HG02763 (cell line): ENCODE measurements at regions not wholly inside any gene's neighbourhood (a gene's known extent, or its start where the extent isn't known, plus 50 kb on each side); places are given as distances from the start of the nearest gene placed in this dataset.
A peak's percentile ranks its signal among the peaks of the same experiment; 100 is the strongest.

ENCODE experiments used
- ATAC-seq: cut with Tn5 transposase; IDR thresholded peaks from one replicate; pipeline ENCODE4 v1.9.1; 2021; ENCODE audit warnings: mild to moderate bottlenecking, moderate library complexity; ENCODE audit not compliant: unreplicated experiment

DNA sequence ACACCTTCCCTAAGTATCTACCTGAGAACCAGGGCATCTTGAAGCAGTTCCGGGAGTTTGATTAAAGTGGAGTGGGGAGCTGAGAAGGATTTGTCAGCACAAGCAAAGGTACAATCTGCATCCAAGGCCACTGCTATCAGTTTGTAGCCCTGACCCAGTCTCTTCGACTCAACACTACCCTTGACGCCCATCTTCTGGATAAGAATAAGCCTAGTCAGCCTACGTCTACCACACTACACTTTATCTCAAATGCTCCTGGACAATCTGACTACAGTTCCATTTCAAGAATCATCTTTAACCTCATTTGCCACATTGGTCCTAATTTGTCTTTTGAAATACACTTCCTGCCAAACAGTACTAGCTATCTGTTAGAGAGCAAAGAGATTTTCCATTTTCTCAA, 134.1 kb upstream of the C1GALT1 start:
- no peak for ATAC-seq

DNA sequence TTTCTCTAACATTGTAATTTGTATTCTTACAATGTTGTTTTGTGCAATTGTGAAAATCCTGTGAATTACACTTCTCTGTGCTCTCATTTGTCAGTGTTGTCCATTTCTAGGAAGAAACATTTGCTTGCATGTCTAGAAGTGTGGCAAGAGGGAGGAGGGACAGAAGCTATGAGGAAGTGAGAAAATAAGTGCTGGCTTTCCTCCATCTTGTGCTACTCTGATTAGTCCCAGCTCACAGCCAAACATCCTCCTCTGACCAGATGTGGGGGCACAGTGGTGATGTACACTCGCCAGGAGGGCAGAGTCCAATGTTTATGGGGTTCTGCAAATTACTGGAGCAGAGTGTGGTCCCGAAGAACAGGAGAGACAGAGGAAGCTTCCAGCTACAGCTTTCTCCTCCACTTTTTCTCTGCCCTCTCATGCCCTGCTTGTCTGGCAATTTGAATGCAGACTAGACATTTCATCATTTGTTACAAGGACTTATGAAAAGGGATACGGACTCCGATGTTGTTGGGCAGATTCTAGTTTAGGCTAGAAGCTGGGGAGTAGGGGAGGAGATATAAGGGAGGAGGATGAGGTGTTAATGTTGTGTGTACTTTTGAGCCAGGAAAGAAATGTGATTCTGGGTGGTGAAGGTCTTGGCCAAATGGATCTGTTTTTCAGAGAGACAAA, 131.0 kb upstream of the C1GALT1 start:
- ATAC-seq = peak; percentile 67

DNA sequence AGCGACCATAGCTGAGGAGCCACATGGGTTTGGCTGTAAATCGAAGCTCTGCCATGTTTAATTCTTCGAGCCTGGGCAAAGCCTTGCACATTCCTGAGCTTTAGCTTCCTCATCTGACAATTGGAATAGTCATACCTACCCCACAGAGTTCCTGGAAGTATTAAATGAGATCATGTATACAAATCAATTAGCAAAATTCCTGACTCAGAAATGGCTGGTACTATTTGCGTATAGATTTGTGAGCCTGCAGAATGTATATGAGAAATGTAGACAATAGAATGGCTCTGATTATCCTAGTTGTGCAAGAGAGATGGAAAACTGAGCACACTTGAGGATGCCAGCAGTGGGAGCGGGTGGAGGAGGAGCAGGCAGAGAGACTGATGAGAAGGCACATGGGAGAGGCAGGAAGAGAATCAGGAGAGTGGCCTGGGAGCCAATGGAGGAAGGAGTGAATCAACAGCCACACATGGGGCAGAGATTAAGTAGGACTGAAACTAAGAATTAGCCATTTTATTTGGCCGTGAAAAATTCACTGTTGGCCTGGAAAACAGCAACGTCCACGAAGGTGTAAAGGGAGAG, 128.0 kb upstream of the C1GALT1 start:
- ATAC-seq = no peak

DNA sequence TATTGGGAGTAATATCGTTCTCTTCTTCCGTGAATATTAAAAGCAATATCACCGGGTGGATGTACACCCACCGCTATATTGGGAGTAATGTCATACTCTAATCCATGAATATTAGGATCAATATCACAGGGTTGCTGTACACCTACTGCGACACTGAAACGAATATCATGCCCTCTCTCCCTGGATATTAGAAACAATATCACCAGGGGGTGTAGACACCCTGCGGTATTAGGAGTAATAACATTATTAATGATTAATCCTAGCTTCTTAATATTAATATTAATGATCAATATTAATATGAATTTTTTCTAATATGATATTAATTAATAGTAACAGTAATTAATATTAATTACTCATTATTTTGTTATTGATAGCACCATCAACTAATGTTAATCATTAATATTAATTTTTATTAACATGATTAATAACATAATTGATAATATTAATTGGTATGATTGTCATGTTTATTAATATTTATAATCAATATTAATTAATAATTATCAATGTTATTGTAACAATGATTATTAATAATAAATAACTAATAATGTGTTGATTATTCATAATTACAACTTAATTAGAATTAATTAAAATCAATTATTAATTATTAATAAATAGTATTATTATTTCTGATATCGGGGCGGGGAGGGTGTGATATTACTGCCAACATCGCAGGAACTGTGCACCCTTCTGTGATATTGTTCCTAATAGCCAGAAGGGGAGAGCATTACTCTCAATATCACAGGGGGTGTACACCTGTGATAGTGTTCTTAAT, 121.3 kb upstream of the C1GALT1 start:
- no peak for ATAC-seq

DNA sequence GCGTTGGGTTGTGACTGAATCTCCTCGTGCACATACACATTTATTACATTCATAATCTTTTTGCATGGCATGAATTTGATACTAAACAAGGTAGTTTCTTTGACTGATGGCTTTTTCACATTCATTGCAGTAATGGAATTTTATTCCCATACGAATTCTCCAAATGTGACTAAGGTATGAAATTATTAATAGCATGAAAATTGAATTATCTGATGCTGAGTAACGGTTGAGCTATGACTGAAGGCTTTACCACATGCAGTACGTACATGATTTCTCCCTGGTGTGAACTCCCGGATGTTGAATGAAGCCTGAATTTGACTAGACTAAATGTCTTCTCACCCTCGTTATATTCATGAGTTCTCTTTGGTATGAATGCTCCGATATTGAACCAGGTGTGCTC, 104.4 kb upstream of the C1GALT1 start:
- no peak for ATAC-seq

DNA sequence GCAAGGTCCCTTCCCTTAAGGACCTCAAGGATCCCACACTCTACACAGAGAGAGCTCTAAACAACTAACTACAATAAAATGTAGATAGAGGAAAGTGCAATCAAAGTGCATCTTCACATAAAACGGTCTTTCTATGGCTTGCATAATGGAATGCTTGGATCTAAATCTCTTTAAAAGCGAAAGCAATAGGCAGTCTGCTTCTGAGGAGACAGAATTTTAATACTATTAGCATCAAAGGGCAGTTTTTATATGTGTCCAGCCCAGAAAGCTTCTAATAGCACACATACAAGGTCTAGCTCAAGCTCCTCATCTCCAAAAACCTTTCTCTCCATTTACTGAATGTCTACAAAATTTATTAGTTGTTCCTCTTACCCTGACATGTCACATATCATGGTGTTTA, 101.5 kb upstream of the C1GALT1 start:
- ATAC-seq = no peak

DNA sequence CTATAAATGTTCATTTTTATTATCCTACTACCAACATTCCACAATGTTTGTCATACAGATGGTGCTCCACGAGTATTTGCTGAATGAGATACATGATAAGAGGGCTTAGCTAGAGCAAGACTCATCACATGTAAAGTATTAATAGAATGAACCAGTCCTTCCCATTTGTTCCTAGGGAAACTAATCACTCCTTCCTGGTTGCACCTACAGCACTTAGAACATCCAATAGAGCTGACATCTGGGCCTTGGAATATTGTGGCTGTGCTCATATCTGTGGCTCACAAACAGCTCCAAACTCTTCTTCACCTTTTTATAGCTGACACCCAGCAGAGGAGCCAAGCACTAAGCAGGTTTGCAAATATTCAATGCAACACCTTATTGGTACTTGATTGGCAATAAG, 91.9 kb upstream of the C1GALT1 start:
- ATAC-seq = no peak

DNA sequence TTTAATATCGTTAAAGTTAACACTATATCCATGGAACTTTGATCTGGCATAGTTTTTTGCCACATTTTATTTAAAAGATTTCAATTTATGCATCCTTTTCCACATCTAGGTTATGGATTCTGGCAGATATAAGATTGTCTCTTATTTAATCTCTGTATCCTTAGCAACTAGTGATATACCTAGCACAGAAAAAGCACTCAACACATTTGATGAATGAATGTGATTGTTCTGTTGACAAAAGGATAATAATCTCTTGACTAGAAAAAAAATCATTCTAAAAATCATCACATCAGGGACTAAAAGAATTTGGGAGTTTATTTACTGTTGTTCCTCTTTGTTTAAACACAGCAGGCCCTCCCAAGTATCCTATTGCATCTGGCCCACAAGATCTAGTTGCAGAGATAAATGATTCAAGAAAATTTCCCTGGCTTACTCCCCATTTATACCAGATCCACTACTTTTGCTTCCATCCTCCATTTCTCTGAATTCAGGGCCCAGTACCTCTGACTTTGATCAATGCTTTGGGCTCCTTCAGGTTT, 84.0 kb upstream of the C1GALT1 start:
- no peak for ATAC-seq

DNA sequence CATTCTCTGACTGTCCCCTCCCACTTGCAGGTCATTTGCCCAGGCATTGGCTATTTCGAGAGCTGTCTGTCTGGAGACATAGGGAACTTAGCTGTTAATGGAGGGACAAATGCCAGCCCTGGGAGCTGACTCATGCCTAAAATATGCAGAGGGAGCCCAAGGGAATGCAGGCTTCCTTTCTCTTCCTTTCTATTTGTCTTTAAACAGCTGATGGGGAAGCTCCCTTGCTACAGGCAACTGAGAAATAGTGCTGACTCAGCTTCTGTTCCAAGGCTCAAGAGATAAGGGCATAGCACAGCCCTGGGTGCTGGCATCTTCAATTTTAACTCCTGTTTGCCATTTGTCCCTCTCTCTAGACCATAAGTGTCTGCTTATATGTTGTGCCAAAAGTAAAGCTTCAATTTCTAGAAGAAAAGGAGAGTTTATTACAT, 82.7 kb upstream of the C1GALT1 start:
- no peak for ATAC-seq

DNA sequence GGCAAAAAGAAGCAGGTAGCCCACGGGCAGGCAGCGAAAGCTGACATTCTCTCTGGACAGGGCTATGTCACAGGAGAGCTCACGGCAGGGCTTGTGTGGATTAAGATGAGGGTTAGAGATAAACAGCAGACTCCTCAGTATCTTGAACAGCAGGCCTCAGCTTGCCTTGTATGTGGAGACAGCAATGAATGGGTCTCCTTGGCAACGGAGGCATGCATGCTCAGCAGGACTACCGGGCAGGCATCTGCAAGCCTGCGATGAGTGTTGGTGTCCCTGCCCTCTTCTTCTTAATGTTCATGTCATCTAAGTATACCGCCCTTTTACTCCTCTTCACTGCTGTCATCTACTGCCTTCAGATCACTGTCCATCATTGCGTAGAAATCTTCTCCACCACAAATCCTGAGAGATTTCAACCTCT, 81.9 kb upstream of the C1GALT1 start:
- no peak for ATAC-seq

DNA sequence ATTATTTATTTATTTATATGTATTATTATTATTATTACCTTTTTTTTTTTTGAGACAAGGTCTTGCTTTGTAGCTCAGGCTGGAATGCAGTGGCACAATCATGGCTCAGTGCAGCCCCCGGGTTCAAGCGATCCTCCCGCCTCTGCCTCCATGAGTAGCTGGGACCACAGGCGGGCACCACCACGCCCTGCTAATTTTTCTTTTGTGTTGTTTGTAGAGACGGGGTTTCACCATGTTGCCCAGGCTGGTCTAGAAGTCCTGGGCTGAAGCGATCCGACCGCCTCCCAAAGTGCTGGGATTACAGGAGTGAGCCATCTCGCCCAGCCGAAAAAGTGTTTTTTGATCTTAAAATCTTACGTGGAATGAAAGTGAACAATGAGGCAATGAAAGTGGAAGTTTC, 79.4 kb upstream of the C1GALT1 start:
- ATAC-seq = no peak

DNA sequence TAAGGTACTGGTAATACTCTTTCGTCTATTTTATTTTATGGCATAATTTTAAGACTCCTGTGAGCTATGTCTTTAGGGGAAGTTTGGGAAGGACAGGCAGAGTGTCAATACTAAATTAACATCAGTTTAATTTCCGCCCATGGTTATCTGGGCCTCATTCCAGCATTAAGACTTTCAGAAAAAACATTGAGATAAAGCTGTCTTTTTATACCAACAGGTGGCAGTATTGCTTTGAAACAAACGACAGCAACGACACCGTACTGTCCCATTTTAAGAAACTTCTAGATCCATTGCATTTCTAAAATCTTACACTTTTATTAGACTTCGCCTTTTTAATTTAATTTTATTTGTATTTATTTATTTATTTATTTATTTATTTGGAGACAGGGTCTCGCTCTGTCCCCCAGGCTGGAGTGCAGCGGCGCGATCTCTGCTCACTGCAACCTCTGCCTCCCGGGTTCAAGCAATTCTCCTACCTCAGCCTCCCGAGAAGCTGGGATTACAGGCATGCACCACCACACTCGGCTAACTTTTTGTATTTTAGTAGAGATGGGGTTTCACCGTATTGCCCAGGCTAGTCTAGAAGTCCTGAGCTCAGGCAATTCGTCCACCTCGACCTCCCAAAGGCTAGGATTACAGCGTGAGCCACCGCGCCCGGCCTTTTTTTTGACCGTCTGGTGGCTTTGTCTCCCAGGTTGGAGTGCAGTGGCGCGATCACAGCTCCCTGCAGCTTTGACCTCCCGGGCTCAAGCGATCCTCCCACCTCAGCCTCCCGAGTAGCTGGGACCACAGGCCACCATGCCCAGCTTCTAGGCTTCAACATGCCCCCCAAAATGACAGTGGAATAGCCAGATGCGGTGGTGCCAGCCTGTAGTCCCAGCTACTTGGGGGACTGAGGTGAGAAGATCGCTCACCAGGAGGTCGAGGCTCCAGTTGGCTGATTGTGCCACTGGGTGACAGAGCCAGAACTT, 78.7 kb upstream of the C1GALT1 start:
- ATAC-seq = no peak

DNA sequence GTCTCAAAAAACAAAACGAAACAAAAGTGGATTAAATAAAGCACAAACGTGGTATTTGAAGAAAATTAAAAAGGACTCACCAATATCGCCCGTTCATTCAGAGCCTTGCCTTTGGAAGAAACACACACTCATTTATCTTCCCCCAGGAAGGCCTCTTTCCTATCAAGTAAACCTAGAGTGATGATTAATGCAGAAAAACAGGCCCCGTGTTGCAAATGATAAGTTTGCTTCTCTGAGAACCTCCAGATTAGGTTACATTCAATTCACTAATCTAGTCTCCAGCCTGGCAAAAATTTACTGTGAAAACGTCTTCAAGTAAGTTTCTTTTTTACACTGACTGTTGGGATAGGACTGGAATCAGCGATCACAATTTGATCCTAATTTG, 78.0 kb upstream of the C1GALT1 start:
- no peak for ATAC-seq

DNA sequence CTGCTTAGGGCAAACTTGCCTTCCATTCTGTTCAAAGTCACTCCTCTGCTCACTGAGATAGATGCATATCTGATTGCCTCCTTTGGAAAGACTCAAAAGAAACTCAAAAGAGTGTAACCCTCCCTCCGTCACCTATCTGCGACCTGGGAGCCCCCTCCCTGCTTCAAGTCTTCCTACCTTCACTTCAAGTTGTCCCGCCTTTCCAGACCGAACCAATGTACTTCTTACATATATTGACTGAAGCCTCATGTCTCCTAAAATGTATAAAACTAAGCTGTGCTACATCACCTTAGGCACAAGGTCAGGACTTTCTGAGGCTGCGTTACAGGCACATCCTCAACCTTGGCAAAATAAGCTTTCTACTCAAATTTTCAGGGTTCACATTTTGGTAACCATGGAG, 77.4 kb upstream of the C1GALT1 start:
- ATAC-seq = no peak

DNA sequence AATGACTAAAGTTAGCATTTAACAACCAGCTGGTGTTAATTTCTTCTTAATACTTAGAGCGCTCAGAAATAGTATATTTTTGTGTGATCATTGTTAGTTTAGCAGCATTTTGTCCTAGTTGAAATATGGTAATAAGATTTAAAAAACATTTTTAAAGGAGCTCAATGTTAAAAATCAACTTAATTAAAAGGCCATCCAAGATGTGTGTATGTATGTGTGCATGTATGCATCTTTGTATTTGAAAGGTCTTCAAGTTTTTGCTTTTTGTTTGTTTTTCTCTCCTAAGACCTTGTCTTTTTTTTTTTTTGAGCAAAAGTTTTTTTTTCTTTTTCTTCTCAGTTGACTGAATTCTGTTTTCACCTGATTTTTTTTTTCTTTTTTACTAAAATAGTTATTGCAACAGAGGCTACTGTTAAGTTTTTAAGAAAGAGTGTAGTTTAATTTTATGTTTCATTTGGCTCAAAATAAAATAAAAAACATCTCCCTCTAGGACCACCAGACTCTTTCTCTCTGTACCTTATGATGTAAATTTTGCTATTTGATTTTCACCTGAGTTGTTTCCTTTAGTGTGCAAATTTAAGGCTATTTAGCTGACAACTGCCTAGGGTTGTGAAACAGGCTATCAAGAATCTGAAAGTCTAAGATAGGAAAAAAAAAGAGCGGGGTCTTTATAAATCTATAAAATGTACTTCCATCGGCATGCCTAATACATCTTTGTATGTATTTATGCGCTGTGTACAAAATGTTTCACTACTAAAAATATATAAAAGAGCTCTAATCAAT, 76.4 kb upstream of the C1GALT1 start:
- no peak for ATAC-seq

DNA sequence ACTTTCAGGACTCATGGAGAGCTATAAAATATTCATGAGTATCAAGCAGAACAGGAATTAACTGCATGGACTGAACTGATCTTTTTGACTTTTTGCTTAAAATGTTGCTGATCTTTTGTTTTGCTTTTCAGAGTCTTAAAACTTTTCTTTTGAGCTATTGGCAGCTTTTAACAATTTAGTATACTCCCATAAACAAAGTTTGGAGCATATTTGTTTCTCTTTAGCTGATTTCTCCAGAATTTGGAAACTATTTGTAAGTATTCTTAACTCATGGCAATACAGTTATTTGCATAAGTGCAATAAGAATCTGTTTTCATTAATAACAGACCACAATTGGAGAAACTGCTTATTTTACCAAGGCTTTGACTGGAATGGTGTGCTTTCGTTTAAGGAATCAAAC, 73.4 kb upstream of the C1GALT1 start:
- ATAC-seq = no peak

DNA sequence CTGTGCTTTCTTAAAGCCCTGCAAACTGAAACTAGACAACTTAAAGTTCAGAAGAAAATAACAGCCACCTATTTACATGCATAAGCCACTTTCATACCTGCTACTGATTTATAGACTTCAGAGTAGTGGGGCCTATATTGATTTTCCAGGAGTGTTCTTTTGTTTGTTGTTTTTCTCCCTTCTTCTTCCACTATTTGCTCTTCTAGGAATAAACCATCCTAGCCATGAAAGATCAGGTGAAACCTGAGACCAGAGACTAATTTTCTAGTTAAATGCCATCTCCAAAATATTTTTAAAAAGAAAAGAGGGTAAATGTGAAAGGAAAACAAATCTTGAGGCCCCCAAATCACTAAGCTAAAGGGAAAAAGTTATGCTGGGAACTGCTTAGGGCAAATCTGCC, 72.4 kb upstream of the C1GALT1 start:
- ATAC-seq = no peak

DNA sequence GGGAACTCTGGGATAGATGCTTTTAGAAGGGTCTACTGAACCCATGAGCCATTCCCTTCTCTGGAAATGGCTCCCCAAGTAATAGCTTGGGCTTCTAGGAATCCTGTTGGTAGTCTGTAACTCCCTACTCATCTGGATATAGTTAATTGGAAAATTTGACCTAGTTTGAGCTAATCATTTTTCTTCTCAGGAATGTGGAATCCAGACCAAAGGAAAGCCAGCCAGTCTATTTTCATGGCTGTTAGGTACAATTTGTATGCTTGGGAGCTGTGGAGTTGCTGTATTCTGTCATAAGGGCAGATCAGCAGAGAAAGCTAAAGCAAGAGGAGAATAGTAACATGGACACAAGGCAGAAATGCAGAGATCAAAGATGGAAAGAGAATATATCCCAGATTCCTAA, 71.6 kb upstream of the C1GALT1 start:
- ATAC-seq = no peak

DNA sequence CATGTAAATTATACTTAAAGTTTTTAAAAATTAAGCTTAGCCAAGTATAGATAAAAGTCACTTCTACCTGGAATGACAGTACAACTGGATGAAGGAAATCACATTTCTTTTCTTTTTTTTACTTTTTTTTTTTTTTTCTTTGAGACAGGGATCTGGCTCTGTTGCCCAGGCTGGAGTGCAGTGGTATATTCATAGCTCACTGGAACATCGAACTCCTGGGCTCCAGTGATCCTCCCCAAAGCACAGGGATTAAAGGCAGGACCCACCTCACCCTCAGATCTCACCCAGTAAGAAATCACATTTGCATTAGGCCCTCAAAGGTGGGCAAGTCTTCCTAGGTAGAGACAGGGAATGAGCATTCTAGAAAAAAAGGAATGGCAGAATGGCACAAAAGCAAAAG, 69.5 kb upstream of the C1GALT1 start:
- ATAC-seq = no peak
